AG09319 (cell line): ENCODE measurements at regions not wholly inside any gene's neighbourhood (a gene's known extent, or its start where the extent isn't known, plus 50 kb on each side); places are given as distances from the start of the nearest gene placed in this dataset.
"Not testable (repeated sequence)": the region's sequence is repeated elsewhere in the genome, so short reads cannot be mapped to it uniquely, and the experiment has no call there.

ENCODE experiments used
- DNase-seq: peaks from one replicate; pipeline ENCODE4 v3.0.0-alpha.2; 2010; ENCODE audit warnings: low read depth; ENCODE audit errors: extremely low read depth
- CTCF ChIP-seq: IDR thresholded peaks from 2 replicates; pipeline ENCODE4 v1.5.1; 2011; ENCODE audit warnings: low read depth, mild to moderate bottlenecking, inconsistent platforms, low read length, moderate library complexity

DNA sequence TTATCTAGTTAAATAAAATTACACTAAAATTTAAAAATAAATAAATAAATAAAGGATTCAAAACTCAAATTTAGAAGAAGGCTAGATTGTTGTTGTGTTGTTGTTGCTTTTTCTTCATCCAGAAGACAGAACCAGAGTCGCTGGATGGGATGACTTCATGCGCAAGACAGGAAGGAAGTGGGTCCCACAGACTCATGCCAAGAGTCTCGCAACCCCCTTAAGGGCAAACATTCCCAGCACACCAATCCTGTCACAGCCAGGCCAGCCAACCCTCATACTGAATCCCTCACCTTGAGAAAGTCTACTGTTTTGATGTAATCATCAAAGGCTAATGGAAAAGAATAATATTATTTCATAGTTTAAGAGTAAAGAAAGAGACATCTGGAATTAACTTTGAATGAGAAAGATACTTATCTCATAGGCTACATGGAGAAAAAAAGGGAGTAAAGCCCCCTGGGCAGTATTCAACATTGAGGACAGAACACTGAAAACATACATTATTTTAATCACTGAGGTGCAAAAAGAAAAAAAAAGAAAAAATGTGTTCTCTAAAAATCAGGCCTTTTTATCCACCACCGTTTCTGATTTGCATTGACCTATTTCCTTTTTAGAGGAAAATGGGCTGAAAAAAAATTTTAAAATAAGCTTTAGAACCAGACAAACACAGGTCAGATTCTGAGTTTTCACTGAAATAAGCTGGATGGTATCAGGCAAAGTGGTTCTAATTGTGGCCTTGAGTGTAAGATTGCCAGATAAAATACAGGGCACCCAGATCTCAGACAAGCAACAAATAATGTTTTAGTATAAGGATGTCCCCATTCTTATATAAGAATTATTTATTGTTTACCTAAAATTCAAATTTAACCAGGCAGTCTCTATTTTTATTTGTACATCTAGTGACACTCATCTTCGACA is 826.5 kb downstream of the TNS3 start:
- no peak for TF ChIP-seq CTCF
- DNase-seq, result no peak

- TF ChIP-seq CTCF, result no peak
- DNase-seq, result no peak
These were observed 827.7 kb downstream of the TNS3 start for GRCh38 chr7:46754140-46754720.

DNA sequence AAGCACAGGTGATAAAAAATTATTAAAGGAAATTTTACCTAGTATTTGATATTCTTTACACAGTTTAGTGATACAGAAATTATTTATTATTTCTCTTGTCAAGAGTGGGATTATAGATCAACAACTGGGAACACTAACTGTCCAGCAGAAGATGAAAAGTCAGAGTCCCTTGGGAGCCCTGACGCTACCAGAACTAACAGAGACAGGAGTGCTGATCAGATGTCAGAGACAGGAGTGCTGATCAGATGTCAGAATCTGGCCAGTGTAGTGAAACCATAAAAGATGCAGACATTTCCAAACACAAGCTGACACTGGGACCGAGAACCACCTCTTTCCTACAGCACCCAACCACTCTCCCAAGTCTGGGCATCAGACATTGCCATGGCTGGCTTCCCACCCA is 828.2 kb downstream of the TNS3 start:
- DNase-seq, result no peak
- no peak for TF ChIP-seq CTCF

- TF ChIP-seq CTCF, result no peak
- no peak for DNase-seq
These were observed 829.0 kb downstream of the TNS3 start for GRCh38 chr7:46752881-46753366.

DNA sequence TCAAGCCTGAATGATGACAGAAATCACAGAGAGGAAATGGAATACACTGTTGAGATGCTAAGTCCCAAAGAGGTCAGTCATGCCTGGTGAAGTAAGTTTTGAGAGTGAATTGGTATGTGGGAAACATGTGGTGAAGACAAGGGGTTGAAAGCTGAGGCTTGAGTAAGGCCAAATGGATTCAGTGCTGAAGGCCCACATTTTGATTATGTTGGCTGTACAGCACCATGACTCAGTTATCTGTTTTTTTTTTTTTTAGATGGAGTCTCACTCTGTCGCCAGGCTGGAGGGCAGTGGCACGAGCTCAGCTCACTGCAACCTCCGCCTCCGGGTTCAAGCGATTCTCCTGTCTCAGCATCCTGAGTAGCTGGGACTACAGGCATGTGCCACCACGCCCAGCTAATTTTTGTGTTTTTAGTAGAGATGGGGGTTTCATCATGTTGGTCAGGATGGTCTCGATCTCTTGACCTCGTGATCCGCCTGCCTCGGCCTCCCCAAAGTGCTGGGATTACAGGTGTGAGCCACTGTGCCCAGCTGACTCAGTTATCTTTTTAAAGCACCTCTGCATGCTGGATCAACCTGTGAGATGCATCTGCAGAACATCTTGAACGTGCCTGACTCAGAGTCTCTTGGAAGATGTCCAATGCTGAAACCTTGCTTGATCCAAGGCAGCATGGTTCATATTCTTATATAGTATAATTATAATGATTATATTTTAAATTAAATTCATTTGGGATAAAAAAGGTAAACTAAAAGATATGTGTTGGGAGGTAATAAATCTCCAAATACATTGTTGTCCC is 829.8 kb downstream of the TNS3 start:
- DNase-seq, result not testable (repeated sequence)

DNA sequence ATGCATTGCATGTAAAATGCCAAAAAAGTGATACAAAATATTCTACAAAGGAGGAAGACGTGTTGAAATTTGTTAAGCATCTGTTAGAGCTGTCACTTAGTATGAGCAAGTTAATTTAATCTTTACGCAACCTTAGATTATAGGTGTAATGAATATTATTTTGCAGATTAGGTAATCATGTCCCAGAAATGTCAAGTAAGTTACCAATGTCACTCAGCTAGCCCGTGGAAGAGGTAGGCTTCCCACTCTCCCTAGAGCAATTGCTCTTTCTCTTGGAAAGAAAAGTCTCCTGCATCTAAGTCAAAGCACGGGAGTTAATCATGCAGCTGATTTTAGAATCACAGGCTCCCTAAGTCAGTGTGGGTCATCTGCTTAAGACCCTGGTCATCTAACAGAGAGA is 830.4 kb upstream of the IGFBP3 start:
- DNase-seq, result no peak
- TF ChIP-seq CTCF, result no peak

- TF ChIP-seq CTCF, result no peak
- DNase-seq, result no peak
These were observed 829.3 kb upstream of the IGFBP3 start for GRCh38 chr7:46750321-46750865.
